ENCODE measurements at regions not wholly inside any gene's neighbourhood (a gene's known extent, or its start where the extent isn't known, plus 50 kb on each side); places are given as distances from the start of the nearest gene placed in this dataset.
"Not testable (repeated sequence)": the region's sequence is repeated elsewhere in the genome, so short reads cannot be mapped to it uniquely, and the experiment has no call there.

GRCh38 chr6:119431799-119432198 lies 82.2 kb upstream of the MAN1A1 start:
- intact Hi-C loops (cut with micrococcal nuclease): no loop called here

DNA sequence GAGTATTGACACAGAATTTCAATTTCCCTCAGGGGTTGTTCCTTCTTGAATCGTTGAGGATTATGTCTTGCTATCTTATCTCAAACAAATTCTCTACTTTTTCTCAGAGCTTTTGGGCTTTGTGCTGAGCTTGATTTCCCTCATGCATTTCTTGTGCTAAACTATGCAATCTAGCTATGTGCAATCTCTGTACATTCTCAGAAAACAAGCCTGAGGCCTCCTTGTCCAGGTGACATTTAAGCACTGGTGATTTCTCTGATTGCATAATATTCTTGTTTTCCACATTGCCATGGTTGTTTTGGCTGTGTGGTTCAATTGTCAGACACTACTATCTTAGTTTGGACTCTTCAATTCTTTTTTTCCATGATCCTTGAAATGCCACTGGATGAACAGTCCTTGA lies 81.2 kb upstream of the MAN1A1 start:
- intact Hi-C loops (cut with micrococcal nuclease): no loop called here

GRCh38 chr6:119428633-119429032 lies 79.1 kb upstream of the MAN1A1 start:
- intact Hi-C loops (cut with micrococcal nuclease): no loop called here

- intact Hi-C loops (cut with micrococcal nuclease): no loop called here
Measured at GRCh38 chr6:119426619-119427018, 77.1 kb upstream of the MAN1A1 start.

DNA sequence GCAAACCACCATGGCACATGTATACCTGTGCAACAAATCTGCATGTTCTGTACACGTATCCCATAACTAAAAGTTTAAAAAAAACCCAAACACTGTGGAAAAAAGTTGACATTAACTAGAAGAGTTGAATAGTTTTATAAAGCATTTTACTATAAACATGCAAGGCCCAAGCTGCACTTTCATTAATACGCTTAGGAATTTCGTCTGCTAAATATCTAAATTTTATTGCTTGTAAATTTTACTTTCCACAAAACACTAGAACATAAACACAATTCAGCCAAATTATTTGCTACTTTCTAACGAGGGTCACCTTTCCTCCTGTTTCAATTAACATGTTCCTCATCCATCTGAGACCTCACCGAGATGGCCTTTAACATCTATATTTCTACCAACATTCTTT lies 74.4 kb upstream of the MAN1A1 start:
- intact Hi-C loops (cut with micrococcal nuclease): no loop called here

GRCh38 chr6:119418084-119418483 lies 68.5 kb upstream of the MAN1A1 start:
- intact Hi-C loops (cut with micrococcal nuclease): not testable (repeated sequence)

DNA sequence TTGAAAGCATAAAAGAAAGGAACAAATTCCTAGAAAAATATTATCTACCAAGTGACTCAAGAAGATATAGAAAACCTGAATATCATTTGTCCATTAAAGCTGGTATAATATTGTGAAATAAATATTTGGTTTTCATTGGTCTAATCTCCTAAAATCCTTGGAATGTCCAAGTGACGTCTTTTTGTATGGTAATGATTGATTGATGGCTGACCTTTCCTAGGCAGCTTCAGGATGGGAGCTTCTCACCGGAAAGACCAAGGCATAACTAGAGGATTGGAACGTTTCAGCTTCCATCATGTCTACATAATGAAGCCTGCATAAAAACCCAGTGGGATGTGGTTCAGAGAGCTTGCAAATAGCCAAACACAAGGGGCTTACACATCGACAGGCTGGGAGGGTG lies 57.6 kb upstream of the MAN1A1 start:
- intact Hi-C loops (cut with micrococcal nuclease): no loop called here

- intact Hi-C loops (cut with micrococcal nuclease): not testable (repeated sequence)
Measured at GRCh38 chr6:119405114-119405513, 55.6 kb upstream of the MAN1A1 start.
